Astrocyte (in vitro differentiated cells and primary cell): ENCODE measurements at regions not wholly inside any gene's neighbourhood (a gene's known extent, or its start where the extent isn't known, plus 50 kb on each side); places are given as distances from the start of the nearest gene placed in this dataset.

Source experiments
- DNase-seq: peaks from one replicate; pipeline ENCODE4 v3.0.0-alpha.2; 2010; ENCODE audit warnings: low read depth
- FAIRE-seq: peaks from 2 replicates; lab custom pipeline; 2011; peaks lifted over from hg19 to GRCh38; lab: Jason Lieb, UNC
- H2AFZ ChIP-seq: 2 replicates; pipeline ENCODE4 v1.6.0; 2012; ENCODE audit warnings: low read depth, low read length, inconsistent platforms
- H3K27ac ChIP-seq: 2 replicates; pipeline ENCODE4 v1.5.1; 2011; ENCODE audit warnings: low read depth, low read length, inconsistent platforms
- H3K27me3 ChIP-seq: 2 replicates; pipeline ENCODE4 v1.6.0; 2011; ENCODE audit warnings: low read length, inconsistent platforms; ENCODE audit not compliant: insufficient read depth
- H3K36me3 ChIP-seq: 2 replicates; pipeline ENCODE4 v1.5.1; 2011; ENCODE audit warnings: low read length, inconsistent platforms; ENCODE audit not compliant: insufficient read depth
- H3K4me1 ChIP-seq: 2 replicates; pipeline ENCODE4 v1.5.1; 2011; ENCODE audit warnings: low read length, inconsistent platforms; ENCODE audit not compliant: insufficient read depth
- H3K4me2 ChIP-seq: 2 replicates; pipeline ENCODE4 v1.6.0; 2012; ENCODE audit warnings: low read length, inconsistent platforms
- H3K4me3 ChIP-seq: 2 replicates; pipeline ENCODE4 v1.5.1; 2011; ENCODE audit warnings: low read depth, mild to moderate bottlenecking, low read length, inconsistent platforms; ENCODE audit not compliant: insufficient read depth
- H3K79me2 ChIP-seq: 2 replicates; pipeline ENCODE4 v1.6.0; 2012; ENCODE audit warnings: mild to moderate bottlenecking, low read length, inconsistent platforms; ENCODE audit not compliant: insufficient read depth
- H3K9ac ChIP-seq: 2 replicates; pipeline ENCODE4 v1.6.0; 2012; ENCODE audit warnings: mild to moderate bottlenecking, low read length, inconsistent platforms
- H3K9me3 ChIP-seq: 2 replicates; pipeline ENCODE4 v1.5.1; 2012; ENCODE audit warnings: low read depth, mild to moderate bottlenecking, low read length, inconsistent platforms; ENCODE audit not compliant: insufficient read depth
- H4K20me1 ChIP-seq: 2 replicates; pipeline ENCODE4 v1.6.0; 2012; ENCODE audit warnings: low read length, inconsistent platforms; ENCODE audit not compliant: insufficient read depth
- H3K27ac Mint-ChIP-seq: one replicate; pipeline ENCODE4 v1.8.0; 2021; ENCODE audit warnings: mild to moderate bottlenecking, mixed read lengths; ENCODE audit not compliant: unreplicated experiment
- H3K27me3 Mint-ChIP-seq: one replicate; pipeline ENCODE4 v1.8.0; 2021; ENCODE audit warnings: low read depth, mixed read lengths; ENCODE audit not compliant: unreplicated experiment
- H3K36me3 Mint-ChIP-seq: one replicate; pipeline ENCODE4 v1.8.0; 2021; ENCODE audit warnings: low read depth, mixed read lengths; ENCODE audit not compliant: unreplicated experiment
- H3K4me1 Mint-ChIP-seq: one replicate; pipeline ENCODE4 v1.8.0; 2021; ENCODE audit warnings: low read depth, mixed read lengths; ENCODE audit not compliant: unreplicated experiment
- H3K4me3 Mint-ChIP-seq: one replicate; pipeline ENCODE4 v1.8.0; 2021; ENCODE audit warnings: mild to moderate bottlenecking, moderate library complexity, mixed read lengths; ENCODE audit not compliant: unreplicated experiment
- H3K9me3 Mint-ChIP-seq: one replicate; pipeline ENCODE4 v1.8.0; 2021; ENCODE audit warnings: mild to moderate bottlenecking, mixed read lengths; ENCODE audit not compliant: unreplicated experiment
- EZH2 ChIP-seq: IDR thresholded peaks from 2 replicates; pipeline ENCODE4 v1.6.1; 2012; ENCODE audit warnings: mild to moderate bottlenecking, low read length, inconsistent platforms; ENCODE audit not compliant: insufficient read depth
- TF ChIP-seq, protein P1 (sequence below): IDR thresholded peaks from 2 replicates; pipeline ENCODE4 v1.5.1; 2011; ENCODE audit warnings: low read depth, mild to moderate bottlenecking, inconsistent platforms, low read length, moderate library complexity; ENCODE audit not compliant: insufficient read depth

- no peaks in the 10 kb centered on the region for H4K20me1 ChIP-seq
- Mint-ChIP-seq H3K9me3 (no peaks in the 10 kb centered on the region), H3K27me3 (peaks cover 3% of the 10 kb centered on the region), H3K4me1 (peaks cover 7% of the 10 kb centered on the region), H3K36me3 (no peaks in the 10 kb centered on the region), H3K27ac (no peak overlapping the region), H3K4me3 (no peak overlapping the region)
- H3K27me3 ChIP-seq, result no peaks in the 10 kb centered on the region
- TF ChIP-seq EZH2, result no peak
- DNase-seq (no peak), FAIRE-seq (no peak)
- H3K27ac ChIP-seq, result no peak overlapping the region
- H3K9me3 ChIP-seq, result no peaks in the 10 kb centered on the region
- no peaks in the 10 kb centered on the region for H3K79me2 ChIP-seq
- H3K4me2 ChIP-seq, result no peak overlapping the region
- H3K4me1 ChIP-seq, result peaks cover 23% of the 10 kb centered on the region
- no peak overlapping the region for H2AFZ ChIP-seq
- no peak overlapping the region for H3K9ac ChIP-seq
- H3K36me3 ChIP-seq, result no peaks in the 10 kb centered on the region
- H3K4me3 ChIP-seq, result no peak overlapping the region
These were observed 148.7 kb upstream of the SLC1A4 start for GRCh38 chr2:64840426-64840881.

GRCh38 chr2:64841461-64841860 is 147.7 kb upstream of the SLC1A4 start:
- Histone ChIP-seq H3K9me3 (no peaks in the 10 kb centered on the region), H2AFZ (no peak overlapping the region), H3K27ac (no peak overlapping the region), H3K4me3 (no peak overlapping the region), H3K27me3 (no peaks in the 10 kb centered on the region), H3K36me3 (no peaks in the 10 kb centered on the region), H4K20me1 (no peaks in the 10 kb centered on the region), H3K9ac (no peak overlapping the region), H3K79me2 (no peaks in the 10 kb centered on the region), H3K4me1 (peaks cover 23% of the 10 kb centered on the region), H3K4me2 (no peak overlapping the region)
- peaks cover 7% of the 10 kb centered on the region for H3K4me1 Mint-ChIP-seq
- FAIRE-seq (no peak), DNase-seq (no peak)
- no peaks in the 10 kb centered on the region for H3K36me3 Mint-ChIP-seq
- no peak overlapping the region for H3K27ac Mint-ChIP-seq
- H3K4me3 Mint-ChIP-seq, result no peak overlapping the region
- no peaks in the 10 kb centered on the region for H3K27me3 Mint-ChIP-seq
- no peaks in the 10 kb centered on the region for H3K9me3 Mint-ChIP-seq
- TF ChIP-seq, protein P1, sequence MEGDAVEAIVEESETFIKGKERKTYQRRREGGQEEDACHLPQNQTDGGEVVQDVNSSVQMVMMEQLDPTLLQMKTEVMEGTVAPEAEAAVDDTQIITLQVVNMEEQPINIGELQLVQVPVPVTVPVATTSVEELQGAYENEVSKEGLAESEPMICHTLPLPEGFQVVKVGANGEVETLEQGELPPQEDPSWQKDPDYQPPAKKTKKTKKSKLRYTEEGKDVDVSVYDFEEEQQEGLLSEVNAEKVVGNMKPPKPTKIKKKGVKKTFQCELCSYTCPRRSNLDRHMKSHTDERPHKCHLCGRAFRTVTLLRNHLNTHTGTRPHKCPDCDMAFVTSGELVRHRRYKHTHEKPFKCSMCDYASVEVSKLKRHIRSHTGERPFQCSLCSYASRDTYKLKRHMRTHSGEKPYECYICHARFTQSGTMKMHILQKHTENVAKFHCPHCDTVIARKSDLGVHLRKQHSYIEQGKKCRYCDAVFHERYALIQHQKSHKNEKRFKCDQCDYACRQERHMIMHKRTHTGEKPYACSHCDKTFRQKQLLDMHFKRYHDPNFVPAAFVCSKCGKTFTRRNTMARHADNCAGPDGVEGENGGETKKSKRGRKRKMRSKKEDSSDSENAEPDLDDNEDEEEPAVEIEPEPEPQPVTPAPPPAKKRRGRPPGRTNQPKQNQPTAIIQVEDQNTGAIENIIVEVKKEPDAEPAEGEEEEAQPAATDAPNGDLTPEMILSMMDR, result no peak
- no peak for TF ChIP-seq EZH2

GRCh38 chr2:64842030-64842429 is 147.2 kb upstream of the SLC1A4 start:
- H3K9me3 ChIP-seq, result no peaks in the 10 kb centered on the region
- peaks cover 7% of the 10 kb centered on the region for H3K4me1 Mint-ChIP-seq
- no peaks in the 10 kb centered on the region for H3K9me3 Mint-ChIP-seq
- no peak for TF ChIP-seq EZH2
- TF ChIP-seq, protein P1, result no peak
- H3K27me3 Mint-ChIP-seq, result no peaks in the 10 kb centered on the region
- H4K20me1 ChIP-seq, result no peaks in the 10 kb centered on the region
- H3K27ac ChIP-seq, result no peak overlapping the region
- H2AFZ ChIP-seq, result no peak overlapping the region
- H3K9ac ChIP-seq, result no peak overlapping the region
- no peaks in the 10 kb centered on the region for H3K36me3 Mint-ChIP-seq
- no peak overlapping the region for H3K4me2 ChIP-seq
- H3K36me3 ChIP-seq, result no peaks in the 10 kb centered on the region
- H3K27me3 ChIP-seq, result no peaks in the 10 kb centered on the region
- H3K27ac Mint-ChIP-seq, result no peak overlapping the region
- peaks cover 23% of the 10 kb centered on the region for H3K4me1 ChIP-seq
- H3K4me3 Mint-ChIP-seq, result no peak overlapping the region
- H3K4me3 ChIP-seq, result no peak overlapping the region
- H3K79me2 ChIP-seq, result no peaks in the 10 kb centered on the region
- DNase-seq, result no peak
- no peak for FAIRE-seq
